Mesodermal cell (in vitro differentiated cells): ENCODE measurements at regions not wholly inside any gene's neighbourhood (a gene's known extent, or its start where the extent isn't known, plus 50 kb on each side); places are given as distances from the start of the nearest gene placed in this dataset.

Experiments used
- H3K27ac ChIP-seq: 2 replicates; pipeline ENCODE4 v1.7.0; 2013; ENCODE audit warnings: mild to moderate bottlenecking, low read depth, low read length, moderate library complexity; ENCODE audit not compliant: severe bottlenecking
- H3K36me3 ChIP-seq: 2 replicates; pipeline ENCODE4 v1.7.1; 2013; ENCODE audit warnings: mild to moderate bottlenecking, low read length, moderate library complexity; ENCODE audit not compliant: control insufficient read depth, insufficient read depth
- H3K4me1 ChIP-seq: one replicate; pipeline ENCODE4 v1.7.1; 2013; ENCODE audit warnings: mild to moderate bottlenecking, low read length; ENCODE audit not compliant: insufficient read depth, control insufficient read depth, poor library complexity, severe bottlenecking
- H3K4me3 ChIP-seq: 2 replicates; pipeline ENCODE4 v1.7.0; 2013; ENCODE audit warnings: low read length, control low read depth, mild to moderate bottlenecking; ENCODE audit not compliant: insufficient read depth, poor library complexity, severe bottlenecking; ENCODE audit errors: extremely low read depth
- H3K9me3 ChIP-seq: 2 replicates; pipeline ENCODE4 v1.7.1; 2013; ENCODE audit warnings: mild to moderate bottlenecking, low read length, moderate library complexity; ENCODE audit not compliant: control insufficient read depth
- WGBS, 2 experiments: methylation state at CpG; one replicate each; pipeline ENCODE4 v1.1.5; 2013; ENCODE audit warnings: missing lambda C conversion rate in 2 of 2; ENCODE audit not compliant: insufficient coverage in 2 of 2; 5-methylcytosine and 5-hydroxymethylcytosine counted together

DNA sequence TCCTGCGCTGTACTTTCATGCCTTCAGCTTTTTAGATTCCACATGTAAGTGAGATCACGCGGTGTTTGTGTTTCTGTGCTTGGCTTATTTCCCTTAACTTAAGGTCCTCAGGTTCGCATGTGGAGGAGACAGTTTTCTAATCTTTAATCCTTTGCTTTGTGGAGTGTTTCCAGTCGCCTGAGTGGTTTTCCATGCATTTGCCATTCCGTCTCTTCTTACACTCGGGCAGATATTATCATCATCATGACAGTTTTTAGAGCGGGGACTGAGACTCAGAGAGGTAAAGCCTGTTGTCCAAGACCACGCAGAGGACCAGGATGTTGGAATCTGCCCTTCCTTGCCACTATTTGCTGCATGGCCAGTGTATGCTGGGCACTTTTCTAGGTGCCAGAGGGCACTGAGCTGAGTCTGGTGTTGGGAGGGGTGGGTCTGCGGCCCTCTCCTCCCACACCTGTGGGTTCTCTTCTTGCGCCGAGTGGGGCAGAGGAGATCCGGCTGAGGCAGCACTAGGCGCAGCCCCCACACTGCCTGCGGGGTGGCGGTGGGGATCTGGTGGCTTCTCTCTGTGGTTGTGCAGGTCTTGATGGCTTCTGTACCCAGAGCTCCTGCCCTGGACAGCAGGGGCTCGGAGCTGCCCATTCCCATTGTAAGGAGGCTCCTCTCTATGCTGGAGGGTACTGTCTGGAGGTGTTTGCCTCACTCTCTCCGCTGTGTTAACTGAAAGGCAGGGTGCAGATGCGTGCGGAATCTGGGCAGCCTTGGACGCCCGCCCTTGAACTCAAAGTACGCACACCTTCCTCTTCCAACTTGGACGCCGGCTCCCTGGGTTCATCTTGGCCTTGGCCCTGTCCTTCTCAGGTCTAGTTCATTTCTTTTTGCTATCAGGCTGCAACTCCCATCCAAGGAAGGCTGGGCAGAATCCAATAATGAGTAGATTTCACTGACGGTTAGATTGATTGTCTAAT is 156.0 kb upstream of the RGMA start:
- Histone ChIP-seq H3K4me3 (no peak overlapping the region), H3K27ac (no peak overlapping the region)
- WGBS, 2 experiments, result 91 to 93% methylated on average over 19 to 20 of the region's 26 CpGs

DNA sequence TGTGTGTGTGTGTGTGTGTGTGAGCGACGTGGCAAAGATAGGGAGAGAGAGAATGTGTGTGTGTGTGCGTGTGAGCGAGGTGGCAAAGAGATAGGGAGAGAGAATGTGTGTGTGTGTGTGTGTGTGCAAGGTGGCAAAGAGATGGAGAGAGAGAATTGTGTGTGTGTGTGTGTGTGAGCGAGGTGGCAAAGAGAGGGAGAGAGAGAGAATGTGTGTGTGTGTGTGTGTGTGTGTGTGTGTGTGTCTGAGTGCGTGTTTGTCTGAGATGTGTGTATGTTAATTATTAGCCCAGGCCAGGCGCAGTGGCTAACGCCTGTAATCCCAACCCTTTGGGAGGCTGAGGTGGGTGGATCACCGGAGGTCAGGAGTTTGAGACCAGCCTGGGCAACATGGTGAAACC is 154.6 kb upstream of the RGMA start:
- no peaks in the 10 kb centered on the region for H3K9me3 ChIP-seq
- no peaks in the 10 kb centered on the region for H3K4me1 ChIP-seq
- H3K27ac ChIP-seq, result no peak overlapping the region
- WGBS, 2 experiments, result 84% methylated on average over 4 to 7 of the region's 9 CpGs
- no peak overlapping the region for H3K4me3 ChIP-seq
- H3K36me3 ChIP-seq, result no peaks in the 10 kb centered on the region

More for the DNA sequence above, 156.0 kb upstream of the RGMA start:
- Histone ChIP-seq H3K9me3 (no peaks in the 10 kb centered on the region), H3K36me3 (no peaks in the 10 kb centered on the region), H3K4me1 (no peaks in the 10 kb centered on the region)

- H3K4me1 ChIP-seq, result no peaks in the 10 kb centered on the region
- no peak overlapping the region for H3K4me3 ChIP-seq
- 49 to 60% methylated on average over 13 to 14 of the region's 15 CpGs for WGBS, 2 experiments
- H3K36me3 ChIP-seq, result no peaks in the 10 kb centered on the region
- no peaks in the 10 kb centered on the region for H3K9me3 ChIP-seq
- no peak overlapping the region for H3K27ac ChIP-seq
Measured at GRCh38 chr15:93241696-93242585, 152.9 kb upstream of the RGMA start.

DNA sequence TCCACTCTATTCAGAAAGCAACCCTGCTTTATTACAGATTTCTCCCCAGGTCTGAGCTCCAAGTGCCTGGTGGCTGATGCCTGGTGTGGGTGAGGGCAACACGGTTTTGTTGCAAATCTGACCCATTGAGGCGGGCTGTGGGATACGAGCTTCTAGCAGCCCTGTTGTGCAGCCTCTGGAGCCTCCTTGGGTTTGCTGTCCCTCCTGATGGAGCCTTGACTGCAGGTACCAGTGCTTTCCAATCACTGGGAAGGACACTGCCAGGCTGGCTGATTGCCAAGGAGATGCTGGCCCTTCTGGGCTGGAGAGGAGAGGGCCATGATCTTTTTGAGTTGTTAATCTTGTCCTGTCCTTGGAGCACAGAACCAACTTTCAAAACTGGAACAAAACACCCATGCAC is 151.0 kb upstream of the RGMA start:
- no peak overlapping the region for H3K4me3 ChIP-seq
- H3K27ac ChIP-seq, result no peak overlapping the region
- H3K4me1 ChIP-seq, result no peaks in the 10 kb centered on the region
- no peaks in the 10 kb centered on the region for H3K36me3 ChIP-seq
- no peaks in the 10 kb centered on the region for H3K9me3 ChIP-seq
- 94 to 97% methylated on average over 3 of the region's 3 CpGs for WGBS, 2 experiments

- Histone ChIP-seq H3K4me3 (no peak overlapping the region), H3K27ac (no peak overlapping the region), H3K4me1 (no peaks in the 10 kb centered on the region), H3K36me3 (no peaks in the 10 kb centered on the region), H3K9me3 (no peaks in the 10 kb centered on the region)
- WGBS, 2 experiments, result 93 to 94% methylated on average over 5 to 8 of the region's 8 CpGs
Measured at GRCh38 chr15:93239591-93239990, 150.6 kb upstream of the RGMA start.

DNA sequence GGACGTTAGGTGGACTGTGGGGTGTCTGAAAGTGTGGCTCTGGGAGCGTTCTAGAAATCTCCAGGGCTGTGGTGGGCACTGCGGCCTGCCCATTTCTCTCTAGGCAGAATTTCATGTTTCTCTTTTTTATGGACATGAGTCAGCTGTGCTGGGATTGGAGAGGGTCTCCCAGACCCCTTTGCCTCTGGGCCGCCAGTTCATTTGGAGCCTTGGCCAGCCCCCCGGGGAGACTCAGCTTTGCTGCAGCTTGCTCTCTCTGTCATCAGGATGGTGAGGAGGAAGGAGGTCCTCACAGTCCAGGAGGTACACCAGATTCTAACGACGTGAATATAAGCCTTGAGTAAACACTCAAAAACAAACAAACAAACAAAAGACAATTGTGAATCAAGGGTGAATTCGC is 149.6 kb upstream of the RGMA start:
- Histone ChIP-seq H3K4me1 (no peaks in the 10 kb centered on the region), H3K4me3 (no peak overlapping the region), H3K27ac (no peak overlapping the region), H3K9me3 (no peaks in the 10 kb centered on the region), H3K36me3 (no peaks in the 10 kb centered on the region)
- 82% methylated on average over 4 to 6 of the region's 8 CpGs for WGBS, 2 experiments

- Histone ChIP-seq H3K27ac (no peak overlapping the region), H3K4me1 (peaks cover 4% of the 10 kb centered on the region), H3K9me3 (no peaks in the 10 kb centered on the region), H3K4me3 (no peak overlapping the region), H3K36me3 (no peaks in the 10 kb centered on the region)
- WGBS, 2 experiments, result 78 to 85% methylated on average over 15 to 16 of the region's 17 CpGs
Measured at GRCh38 chr15:93235926-93236780, 147.1 kb upstream of the RGMA start.

DNA sequence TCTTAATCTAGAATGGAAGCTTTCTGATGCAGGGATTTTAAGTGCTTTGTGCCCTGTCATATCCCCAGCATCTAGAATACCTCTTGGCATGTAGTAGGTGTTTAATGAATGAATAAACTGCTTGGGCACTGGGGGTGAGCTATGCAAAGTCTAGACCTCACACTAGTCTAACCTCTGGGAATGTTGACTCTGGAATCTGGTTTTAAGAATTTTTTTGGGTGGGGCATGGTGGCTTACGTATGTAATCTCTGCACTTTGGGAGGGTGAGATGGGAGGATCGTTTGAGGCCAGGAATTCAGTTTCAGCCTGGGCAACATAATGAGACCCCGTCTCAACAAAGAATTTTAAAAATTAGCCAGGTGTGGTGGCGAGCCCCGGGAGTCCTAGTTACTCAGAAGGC is 146.3 kb upstream of the RGMA start:
- Histone ChIP-seq H3K9me3 (no peaks in the 10 kb centered on the region), H3K4me3 (no peak overlapping the region), H3K27ac (no peak overlapping the region), H3K36me3 (no peaks in the 10 kb centered on the region), H3K4me1 (peaks cover 4% of the 10 kb centered on the region)
- 80 to 90% methylated on average over 4 to 5 of the region's 5 CpGs for WGBS, 2 experiments

DNA sequence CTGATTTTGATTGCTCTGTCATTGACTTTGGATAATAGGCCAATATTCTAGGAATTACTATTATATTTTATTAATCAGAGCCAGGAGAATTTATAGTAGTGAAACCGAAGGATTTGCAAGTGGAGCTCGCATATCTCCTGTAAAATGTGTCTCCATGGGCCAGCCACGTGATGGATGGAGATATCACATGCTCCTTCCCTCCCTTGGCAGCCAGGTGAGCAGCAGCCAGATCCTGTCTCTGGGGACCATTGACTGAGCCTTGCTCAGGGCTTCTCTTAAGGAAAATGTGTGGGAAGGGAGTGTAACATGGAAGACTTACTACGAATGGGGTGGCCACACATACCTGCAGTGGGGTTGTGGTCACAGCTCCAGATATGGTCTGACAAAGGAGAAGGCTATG is 144.7 kb upstream of the RGMA start:
- Histone ChIP-seq H3K9me3 (no peaks in the 10 kb centered on the region), H3K27ac (no peak overlapping the region), H3K4me3 (no peak overlapping the region), H3K4me1 (peaks cover 4% of the 10 kb centered on the region), H3K36me3 (no peaks in the 10 kb centered on the region)
- 86 to 94% methylated on average over 2 to 3 of the region's 4 CpGs for WGBS, 2 experiments

GRCh38 chr15:93232845-93233244 is 143.8 kb upstream of the RGMA start:
- 96 to 98% methylated on average over 4 to 5 of the region's 8 CpGs for WGBS, 2 experiments
- Histone ChIP-seq H3K27ac (no peak overlapping the region), H3K9me3 (no peaks in the 10 kb centered on the region), H3K4me1 (peaks cover 4% of the 10 kb centered on the region), H3K4me3 (no peak overlapping the region), H3K36me3 (no peaks in the 10 kb centered on the region)
